Smooth muscle cell of the brain vasculature (primary cell): ENCODE measurements at regions not wholly inside any gene's neighbourhood (a gene's known extent, or its start where the extent isn't known, plus 50 kb on each side); places are given as distances from the start of the nearest gene placed in this dataset.
"Not testable (repeated sequence)": the region's sequence is repeated elsewhere in the genome, so short reads cannot be mapped to it uniquely, and the experiment has no call there.

Experiments used
- DNase-seq: peaks from one replicate; pipeline ENCODE4 v3.0.0-alpha.2; 2012; ENCODE audit warnings: low read depth, low spot score

- no peak for DNase-seq
These were observed 246.7 kb downstream of the TTC6 start for GRCh38 chr14:37842106-37842505.

- no peak for DNase-seq
These were observed 248.7 kb downstream of the TTC6 start for GRCh38 chr14:37843954-37844607.

DNA sequence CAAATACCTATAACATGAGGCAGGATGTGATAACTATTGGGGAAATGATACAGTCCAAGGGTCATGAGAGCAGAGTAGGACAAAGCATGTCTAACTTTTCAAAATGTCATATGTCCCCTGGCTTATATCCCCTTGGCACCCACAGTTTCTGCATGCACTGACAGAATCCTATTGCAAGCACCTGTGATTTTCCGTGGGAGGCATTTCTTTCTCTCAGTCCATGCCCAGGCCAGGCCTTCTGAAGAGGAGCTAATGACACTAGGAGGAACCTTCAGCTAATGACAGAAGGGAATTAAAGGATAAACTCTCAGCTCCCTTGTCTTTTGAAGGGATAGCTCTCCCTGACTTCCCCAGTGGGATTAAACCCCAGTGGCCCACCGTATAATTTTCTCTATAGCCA is 249.2 kb downstream of the TTC6 start:
- no peak for DNase-seq

GRCh38 chr14:37848985-37849621 is 253.7 kb downstream of the TTC6 start:
- DNase-seq: no peak

GRCh38 chr14:37851054-37851453 is 255.6 kb downstream of the TTC6 start:
- DNase-seq: no peak

- DNase-seq: no peak
These were observed 260.4 kb downstream of the TTC6 start for GRCh38 chr14:37855871-37856270.

DNA sequence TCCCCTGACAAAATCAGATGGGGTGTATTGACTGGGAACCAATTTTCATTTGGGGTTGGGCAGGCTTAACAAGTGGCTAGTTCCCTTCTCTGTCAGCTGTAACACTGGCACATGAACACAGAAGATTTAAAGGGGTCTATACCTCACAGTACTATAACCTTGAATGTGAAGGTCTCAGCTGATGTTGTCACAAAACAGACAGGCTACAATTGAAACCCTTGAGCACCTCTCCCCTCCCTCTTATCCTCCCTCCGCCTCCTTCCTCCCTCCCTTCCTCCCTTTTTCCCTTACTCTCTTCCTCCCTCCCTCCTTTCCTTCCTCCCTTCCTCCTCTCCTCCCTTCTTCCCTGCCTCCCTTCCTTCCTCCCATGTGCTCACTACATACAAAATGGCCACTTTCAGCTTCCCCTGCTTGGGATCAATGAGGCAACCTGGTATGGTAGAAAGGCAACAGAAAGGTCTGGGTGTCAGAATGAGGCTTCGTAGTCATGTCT is 262.4 kb downstream of the TTC6 start:
- DNase-seq: no peak

DNA sequence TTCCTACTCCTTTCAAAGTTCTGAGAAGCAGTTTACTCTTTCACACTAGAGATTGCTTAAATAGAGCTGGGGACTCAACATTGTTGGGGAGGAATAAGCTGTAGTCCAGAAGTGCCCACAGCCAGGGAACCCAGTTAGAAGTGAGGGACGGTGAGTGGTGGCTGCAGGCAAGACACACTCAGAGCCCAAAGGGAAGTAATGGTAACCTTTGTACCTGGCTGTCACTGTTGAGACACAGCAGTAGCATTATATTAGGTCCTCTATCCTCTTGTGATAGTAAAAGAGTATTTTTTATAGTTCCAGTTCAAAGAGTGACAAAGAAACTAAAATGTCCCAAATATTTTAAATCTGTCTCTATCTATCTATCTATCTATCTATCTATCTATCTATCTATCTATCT is 263.3 kb downstream of the TTC6 start:
- DNase-seq: no peak

- DNase-seq: no peak
These were observed 263.7 kb downstream of the TTC6 start for GRCh38 chr14:37859177-37859576.

- DNase-seq: no peak
These were observed 266.8 kb downstream of the TTC6 start for GRCh38 chr14:37862263-37862662.

DNA sequence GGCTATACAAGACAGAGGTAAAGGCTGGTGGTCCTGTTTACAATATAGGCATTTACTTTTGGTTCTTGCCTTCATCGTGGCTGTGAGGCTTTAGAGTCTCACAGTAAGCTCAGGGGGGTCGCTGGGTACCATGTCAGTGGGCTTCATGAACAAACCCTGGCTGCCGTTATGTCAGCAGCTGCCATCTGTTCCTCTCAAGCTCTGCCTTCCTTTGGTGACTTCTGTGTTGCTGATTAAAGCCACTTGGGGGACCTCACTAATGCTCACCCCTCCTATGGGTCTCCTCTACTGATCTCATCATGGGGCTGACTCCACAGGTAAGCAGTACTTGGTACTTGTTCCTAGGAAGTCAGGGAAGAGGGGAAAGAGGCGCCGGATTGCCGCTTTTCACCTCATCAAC is 268.7 kb downstream of the TTC6 start:
- DNase-seq: no peak

DNA sequence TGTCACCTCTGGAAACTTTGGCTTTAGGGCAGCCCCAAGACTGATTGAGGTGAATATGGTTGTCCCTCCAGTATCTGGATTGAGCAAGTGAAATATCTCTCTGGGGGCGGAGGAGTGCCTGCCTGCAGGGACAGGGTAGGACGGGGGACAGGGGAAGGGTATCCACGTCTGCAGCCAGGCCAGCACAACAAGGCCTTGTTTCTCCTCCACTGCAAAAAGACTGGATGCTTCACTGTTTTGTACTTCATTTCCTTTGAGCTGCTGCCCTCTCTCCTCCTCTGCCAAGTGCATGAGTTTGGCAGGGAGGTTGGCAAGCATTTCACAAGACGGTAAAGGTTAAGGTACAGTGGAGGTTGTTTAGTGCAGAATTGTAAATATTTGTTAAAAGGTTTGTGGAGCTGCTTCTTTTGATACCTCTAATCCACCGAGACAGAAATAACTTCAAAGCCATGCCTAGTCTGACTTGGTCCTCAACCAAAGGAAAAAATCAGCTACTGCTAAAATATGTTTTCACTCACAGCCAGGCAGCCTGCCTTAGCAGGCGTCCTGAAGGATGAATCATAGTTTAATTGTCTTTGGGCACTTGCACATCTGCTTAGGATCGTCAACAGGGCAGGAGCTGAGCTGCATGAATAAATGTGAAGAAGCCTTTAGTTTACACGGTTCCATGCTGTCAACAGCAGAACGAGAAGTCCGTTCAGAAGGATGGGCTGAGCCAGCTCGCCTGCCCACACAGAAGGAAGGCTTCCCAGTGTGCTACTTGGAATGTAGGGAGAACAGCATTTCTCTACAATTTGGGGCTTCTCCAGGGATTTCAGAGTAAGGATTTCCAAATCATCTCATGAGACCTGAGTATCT is 269.7 kb downstream of the TTC6 start:
- DNase-seq: no peak

DNA sequence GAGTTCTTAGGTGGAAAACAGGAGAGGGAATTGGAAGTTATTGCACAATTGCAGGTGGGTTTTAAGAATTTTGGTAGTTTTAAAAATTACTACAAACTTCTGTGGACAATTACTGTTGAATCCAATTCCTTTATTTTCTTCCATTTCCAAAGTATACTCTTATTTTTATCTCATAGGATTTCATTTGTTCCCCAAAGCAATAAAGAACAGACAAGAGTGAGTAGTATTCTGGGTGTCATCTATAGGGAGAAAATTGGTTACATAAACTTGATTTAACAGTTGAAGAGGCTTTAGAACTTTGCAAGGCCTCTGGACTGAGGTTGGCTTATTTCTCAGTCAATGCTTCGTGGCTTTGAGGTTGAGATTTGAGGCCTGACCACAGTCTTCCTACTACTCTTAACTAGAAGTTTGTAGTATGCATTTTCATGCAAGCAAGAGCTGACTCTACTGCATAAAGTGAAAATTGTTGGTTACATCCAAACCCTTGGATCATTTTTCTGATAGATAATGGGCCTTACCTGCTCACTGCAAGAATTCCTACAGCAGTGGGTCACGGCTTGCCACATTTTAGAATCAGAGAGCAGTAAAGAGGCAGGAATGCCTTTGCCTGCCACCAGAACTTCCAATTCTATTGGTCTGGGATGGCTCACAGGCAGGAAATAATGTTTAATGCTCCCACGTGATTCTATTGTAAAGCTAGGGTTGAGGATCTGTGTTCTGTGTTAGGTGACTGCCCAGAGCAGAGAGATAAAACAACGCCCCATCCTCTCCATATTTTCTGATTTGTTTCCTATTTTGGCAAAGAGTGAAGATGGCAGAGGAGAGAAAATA is 270.5 kb downstream of the TTC6 start:
- no peak for DNase-seq

DNA sequence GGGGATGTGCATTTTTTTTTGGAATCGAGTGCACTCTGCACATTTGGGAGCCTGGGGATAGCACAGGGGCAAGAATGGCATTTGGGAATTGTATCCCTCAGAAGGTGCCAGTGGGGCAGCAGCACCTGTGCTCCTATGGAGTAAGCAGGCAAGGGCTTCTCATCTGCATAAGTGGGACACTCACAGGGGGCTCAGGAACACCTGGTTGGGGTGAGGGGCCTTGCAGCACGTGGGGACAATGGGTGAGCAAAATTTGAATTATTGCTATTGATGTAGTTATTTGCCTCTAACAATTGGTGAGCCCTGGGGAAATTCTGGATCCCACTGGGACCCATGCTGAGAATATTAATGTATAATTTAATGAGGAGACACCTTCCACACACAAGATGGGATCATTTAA is 274.2 kb downstream of the TTC6 start:
- DNase-seq: no peak

DNA sequence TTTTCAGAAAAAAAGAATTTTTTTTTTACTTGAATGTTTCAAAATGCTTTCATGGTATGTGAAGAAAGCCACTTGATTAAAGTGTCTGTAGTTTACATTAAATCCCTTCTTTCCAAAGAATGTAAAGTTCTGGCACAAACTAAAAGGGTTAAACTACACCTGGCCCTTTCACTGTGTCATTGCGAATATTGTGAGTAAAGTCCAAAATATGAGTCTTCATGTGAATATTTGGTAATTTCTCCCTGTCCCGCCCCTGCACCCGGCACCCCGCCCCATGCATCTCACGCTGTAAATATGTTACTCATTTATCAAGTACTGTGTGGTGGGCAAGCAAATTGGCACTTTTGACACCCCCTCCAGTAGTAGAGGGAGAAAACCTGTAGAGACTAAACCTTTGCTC is 274.7 kb downstream of the TTC6 start:
- DNase-seq: no peak

- DNase-seq: no peak
These were observed 275.4 kb downstream of the TTC6 start for GRCh38 chr14:37870632-37871346.

- DNase-seq: not testable (repeated sequence)
These were observed 278.6 kb downstream of the TTC6 start for GRCh38 chr14:37874065-37874428.

- peak; percentile 36 for DNase-seq
These were observed 279.1 kb downstream of the TTC6 start for GRCh38 chr14:37874429-37875109.

DNA sequence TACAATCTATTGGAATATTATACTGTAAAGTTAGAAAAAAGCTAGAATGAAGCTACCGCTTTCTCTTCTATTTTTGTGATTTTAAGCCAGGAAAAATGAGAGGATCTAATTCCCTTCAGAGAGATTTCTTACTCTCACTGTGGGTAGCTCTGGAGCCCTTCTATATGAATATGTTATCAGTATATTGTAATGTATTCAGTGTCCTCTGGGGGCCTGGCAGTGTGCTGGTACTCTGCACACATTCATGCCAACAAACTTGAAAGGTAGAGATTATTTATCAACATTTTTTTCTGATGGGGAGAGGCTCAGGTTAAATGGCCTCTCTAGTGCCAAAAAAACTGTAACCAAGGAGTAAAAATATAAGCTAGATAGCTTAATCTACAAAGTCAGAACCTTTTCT is 292.8 kb downstream of the TTC6 start:
- no peak for DNase-seq

DNA sequence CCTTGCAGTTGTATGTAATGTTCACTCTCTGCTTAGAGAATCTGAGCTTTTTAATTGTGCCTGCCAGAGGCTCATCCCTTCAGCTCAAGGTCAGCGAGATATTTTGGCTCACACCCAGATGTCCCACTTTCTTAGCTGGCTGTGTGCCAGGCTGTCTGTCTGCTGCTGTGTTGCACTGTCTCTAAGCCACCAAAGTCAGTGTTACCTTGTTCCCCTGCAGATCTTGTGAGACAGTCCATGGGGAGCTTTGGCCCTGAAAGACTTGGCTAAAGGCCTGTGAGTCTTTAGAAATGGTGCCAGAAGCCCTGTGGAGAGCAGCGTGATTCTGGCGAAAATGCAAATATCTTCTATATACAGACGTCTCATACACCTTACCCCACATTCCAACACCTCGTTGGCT is 293.7 kb downstream of the TTC6 start:
- no peak for DNase-seq

DNA sequence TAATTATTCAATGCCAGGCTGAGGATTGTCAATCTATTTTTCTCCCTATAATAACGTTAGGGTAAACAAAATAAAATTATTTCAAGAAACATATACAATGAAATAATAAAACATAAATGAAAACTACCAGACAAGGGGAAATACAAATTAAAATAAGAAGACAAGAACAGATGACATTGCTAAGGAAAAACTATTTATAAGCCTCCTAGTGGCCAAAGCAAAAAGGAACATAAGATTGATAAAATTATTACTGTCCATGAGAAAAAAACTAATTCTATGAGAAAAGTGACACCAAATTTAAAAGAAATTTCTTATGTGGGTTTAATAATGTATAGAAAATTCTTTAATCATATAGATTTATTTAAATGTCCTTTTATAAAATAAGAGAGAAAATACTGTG is 294.7 kb downstream of the TTC6 start:
- DNase-seq: no peak
